ENCODE measurements at regions not wholly inside any gene's neighbourhood (a gene's known extent, or its start where the extent isn't known, plus 50 kb on each side); places are given as distances from the start of the nearest gene placed in this dataset.

DNA sequence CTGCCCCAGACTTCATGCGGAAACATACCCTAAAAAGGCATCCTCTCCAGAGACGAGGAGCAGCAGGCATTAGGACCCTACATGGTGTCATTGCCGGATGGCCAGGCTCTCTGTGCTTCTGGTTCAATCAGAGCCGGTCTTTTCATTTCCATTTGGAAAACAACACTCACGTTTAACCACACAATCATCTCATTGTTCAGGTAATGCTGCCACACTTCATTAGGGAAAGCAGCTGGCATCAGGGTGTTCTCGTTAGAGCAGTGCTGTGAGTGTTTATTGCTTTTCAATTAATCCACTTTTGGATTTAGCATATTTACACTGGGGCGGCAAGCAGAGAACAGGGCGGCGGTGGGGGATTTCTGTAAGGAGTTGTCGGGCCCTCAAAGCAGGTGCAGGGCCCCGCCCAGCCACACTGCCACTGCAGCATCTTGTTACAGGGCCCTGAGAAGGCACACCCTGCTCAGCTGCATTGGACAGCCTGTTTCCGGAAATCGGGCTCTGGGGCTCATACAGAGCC lies 338.6 kb downstream of the SHANK2 start:
- Histone ChIP-seq H3K27me3 (ENCODE audit: control insufficient read depth in 4 of 4, insufficient read depth in 4 of 4, low read length in 3 of 4) (no peaks in the 10 kb centered on the region), H3K9ac (ENCODE audit: low read depth in 1 of 2, low read length in 2 of 2) (no peak overlapping the region), H3K4me3 (ENCODE audit: low read depth in 1 of 3, low read length in 3 of 3) (no peak overlapping the region), H3K4me1 (ENCODE audit: control insufficient read depth in 4 of 4, insufficient read depth in 4 of 4, low read length in 3 of 4) (no peaks in the 10 kb centered on the region), H3K9me3 (ENCODE audit: control insufficient read depth in 4 of 4, low read length in 3 of 4) (no peaks in the 10 kb centered on the region), H3K36me3 (ENCODE audit: control insufficient read depth in 4 of 4, insufficient read depth in 3 of 4, low read depth in 1 of 4, low read length in 3 of 4) (peaks cover 0 to 3% (median 0%) of the 10 kb centered on the region in 4 donors), H3K27ac (ENCODE audit: low read depth in 1 of 2, low read length in 2 of 2) (no peak overlapping the region)
- DNase-seq (ENCODE audit: low spot score) = no peak
- TF ChIP-seq, protein P1, sequence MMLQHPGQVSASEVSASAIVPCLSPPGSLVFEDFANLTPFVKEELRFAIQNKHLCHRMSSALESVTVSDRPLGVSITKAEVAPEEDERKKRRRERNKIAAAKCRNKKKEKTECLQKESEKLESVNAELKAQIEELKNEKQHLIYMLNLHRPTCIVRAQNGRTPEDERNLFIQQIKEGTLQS (IDR thresholded peaks at IDR 0.05) = no peak
- TF ChIP-seq JUND (IDR thresholded peaks at IDR 0.05) = no peak
- no peak for TF ChIP-seq FOXA1 (IDR thresholded peaks at IDR 0.05)
- TF ChIP-seq EGR1 (IDR thresholded peaks at IDR 0.05; ENCODE audit: low read depth in 2 of 2) = no peak
- TF ChIP-seq NR2F2 (IDR thresholded peaks at IDR 0.05) = no peak
- no peak for TF ChIP-seq HNF4G (IDR thresholded peaks at IDR 0.05)
- TF ChIP-seq, protein P2, sequence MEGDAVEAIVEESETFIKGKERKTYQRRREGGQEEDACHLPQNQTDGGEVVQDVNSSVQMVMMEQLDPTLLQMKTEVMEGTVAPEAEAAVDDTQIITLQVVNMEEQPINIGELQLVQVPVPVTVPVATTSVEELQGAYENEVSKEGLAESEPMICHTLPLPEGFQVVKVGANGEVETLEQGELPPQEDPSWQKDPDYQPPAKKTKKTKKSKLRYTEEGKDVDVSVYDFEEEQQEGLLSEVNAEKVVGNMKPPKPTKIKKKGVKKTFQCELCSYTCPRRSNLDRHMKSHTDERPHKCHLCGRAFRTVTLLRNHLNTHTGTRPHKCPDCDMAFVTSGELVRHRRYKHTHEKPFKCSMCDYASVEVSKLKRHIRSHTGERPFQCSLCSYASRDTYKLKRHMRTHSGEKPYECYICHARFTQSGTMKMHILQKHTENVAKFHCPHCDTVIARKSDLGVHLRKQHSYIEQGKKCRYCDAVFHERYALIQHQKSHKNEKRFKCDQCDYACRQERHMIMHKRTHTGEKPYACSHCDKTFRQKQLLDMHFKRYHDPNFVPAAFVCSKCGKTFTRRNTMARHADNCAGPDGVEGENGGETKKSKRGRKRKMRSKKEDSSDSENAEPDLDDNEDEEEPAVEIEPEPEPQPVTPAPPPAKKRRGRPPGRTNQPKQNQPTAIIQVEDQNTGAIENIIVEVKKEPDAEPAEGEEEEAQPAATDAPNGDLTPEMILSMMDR (IDR thresholded peaks at IDR 0.05; ENCODE audit: low read depth, low read length, missing input control) = no peak
- TF ChIP-seq RXRA (IDR thresholded peaks at IDR 0.05) = no peak
- no peak for TF ChIP-seq GABPA (IDR thresholded peaks at IDR 0.05 in 1 of 2, conservative IDR thresholded peaks at IDR 0.05 in 1 of 2)
- TF ChIP-seq, protein P3, sequence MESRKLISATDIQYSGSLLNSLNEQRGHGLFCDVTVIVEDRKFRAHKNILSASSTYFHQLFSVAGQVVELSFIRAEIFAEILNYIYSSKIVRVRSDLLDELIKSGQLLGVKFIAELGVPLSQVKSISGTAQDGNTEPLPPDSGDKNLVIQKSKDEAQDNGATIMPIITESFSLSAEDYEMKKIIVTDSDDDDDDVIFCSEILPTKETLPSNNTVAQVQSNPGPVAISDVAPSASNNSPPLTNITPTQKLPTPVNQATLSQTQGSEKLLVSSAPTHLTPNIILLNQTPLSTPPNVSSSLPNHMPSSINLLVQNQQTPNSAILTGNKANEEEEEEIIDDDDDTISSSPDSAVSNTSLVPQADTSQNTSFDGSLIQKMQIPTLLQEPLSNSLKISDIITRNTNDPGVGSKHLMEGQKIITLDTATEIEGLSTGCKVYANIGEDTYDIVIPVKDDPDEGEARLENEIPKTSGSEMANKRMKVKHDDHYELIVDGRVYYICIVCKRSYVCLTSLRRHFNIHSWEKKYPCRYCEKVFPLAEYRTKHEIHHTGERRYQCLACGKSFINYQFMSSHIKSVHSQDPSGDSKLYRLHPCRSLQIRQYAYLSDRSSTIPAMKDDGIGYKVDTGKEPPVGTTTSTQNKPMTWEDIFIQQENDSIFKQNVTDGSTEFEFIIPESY (IDR thresholded peaks at IDR 0.05) = no peak
- TF ChIP-seq SP1 (IDR thresholded peaks at IDR 0.05) = no peak
- no peak for TF ChIP-seq HNF4A (conservative IDR thresholded peaks at IDR 0.05)
- no peak for TF ChIP-seq RAD21 (IDR thresholded peaks at IDR 0.05)
- TF ChIP-seq YY1 (IDR thresholded peaks at IDR 0.05) = no peak
- TF ChIP-seq, protein P4, sequence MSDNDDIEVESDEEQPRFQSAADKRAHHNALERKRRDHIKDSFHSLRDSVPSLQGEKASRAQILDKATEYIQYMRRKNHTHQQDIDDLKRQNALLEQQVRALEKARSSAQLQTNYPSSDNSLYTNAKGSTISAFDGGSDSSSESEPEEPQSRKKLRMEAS (IDR thresholded peaks at IDR 0.05) = no peak
- TF ChIP-seq, protein P5, sequence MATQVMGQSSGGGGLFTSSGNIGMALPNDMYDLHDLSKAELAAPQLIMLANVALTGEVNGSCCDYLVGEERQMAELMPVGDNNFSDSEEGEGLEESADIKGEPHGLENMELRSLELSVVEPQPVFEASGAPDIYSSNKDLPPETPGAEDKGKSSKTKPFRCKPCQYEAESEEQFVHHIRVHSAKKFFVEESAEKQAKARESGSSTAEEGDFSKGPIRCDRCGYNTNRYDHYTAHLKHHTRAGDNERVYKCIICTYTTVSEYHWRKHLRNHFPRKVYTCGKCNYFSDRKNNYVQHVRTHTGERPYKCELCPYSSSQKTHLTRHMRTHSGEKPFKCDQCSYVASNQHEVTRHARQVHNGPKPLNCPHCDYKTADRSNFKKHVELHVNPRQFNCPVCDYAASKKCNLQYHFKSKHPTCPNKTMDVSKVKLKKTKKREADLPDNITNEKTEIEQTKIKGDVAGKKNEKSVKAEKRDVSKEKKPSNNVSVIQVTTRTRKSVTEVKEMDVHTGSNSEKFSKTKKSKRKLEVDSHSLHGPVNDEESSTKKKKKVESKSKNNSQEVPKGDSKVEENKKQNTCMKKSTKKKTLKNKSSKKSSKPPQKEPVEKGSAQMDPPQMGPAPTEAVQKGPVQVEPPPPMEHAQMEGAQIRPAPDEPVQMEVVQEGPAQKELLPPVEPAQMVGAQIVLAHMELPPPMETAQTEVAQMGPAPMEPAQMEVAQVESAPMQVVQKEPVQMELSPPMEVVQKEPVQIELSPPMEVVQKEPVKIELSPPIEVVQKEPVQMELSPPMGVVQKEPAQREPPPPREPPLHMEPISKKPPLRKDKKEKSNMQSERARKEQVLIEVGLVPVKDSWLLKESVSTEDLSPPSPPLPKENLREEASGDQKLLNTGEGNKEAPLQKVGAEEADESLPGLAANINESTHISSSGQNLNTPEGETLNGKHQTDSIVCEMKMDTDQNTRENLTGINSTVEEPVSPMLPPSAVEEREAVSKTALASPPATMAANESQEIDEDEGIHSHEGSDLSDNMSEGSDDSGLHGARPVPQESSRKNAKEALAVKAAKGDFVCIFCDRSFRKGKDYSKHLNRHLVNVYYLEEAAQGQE (IDR thresholded peaks at IDR 0.05) = no peak
- no peak for TF ChIP-seq FOXA2 (IDR thresholded peaks at IDR 0.05)
- TF ChIP-seq TAF1 (conservative IDR thresholded peaks at IDR 0.05) = no peak
- WGBS = 72% methylated on average over 13 of the region's 13 CpGs

Data from liver (tissue), 8 donors.